NCI-H1417 (cell line): ENCODE measurements at regions not wholly inside any gene's neighbourhood (a gene's known extent, or its start where the extent isn't known, plus 50 kb on each side); places are given as distances from the start of the nearest gene placed in this dataset.

Experiments
- DNase-seq, 3 experiments: peaks; one replicate each; lab custom pipeline; 2025; lab: John Stamatoyannopoulos, UW

GRCh38 chr6:119655124-119655523 is 305.6 kb upstream of the MAN1A1 start:
- DNase-seq = no peak

- no peak for DNase-seq
Observed at GRCh38 chr6:119653329-119653728, 303.8 kb upstream of the MAN1A1 start.

DNA sequence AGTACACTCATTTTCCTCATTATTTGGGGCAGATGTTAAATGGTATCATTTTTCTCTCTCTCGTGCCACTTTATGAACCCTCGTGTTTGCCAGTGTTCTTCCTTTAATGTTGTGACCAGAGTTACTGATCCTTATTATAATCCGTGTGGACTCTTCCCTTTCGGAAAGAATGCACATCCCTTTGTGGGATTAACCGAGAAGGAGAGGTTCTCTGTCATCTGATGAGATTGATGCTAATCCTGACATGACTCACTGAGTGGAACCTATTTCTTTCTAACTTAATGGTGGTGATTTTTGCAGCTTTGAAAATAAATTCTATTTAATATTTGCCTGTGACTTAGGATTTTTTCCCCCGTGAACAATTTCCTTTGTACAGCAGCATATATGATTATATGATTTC is 300.0 kb upstream of the MAN1A1 start:
- no peak for DNase-seq

GRCh38 chr6:119647309-119647708 is 297.7 kb upstream of the MAN1A1 start:
- DNase-seq = no peak

- DNase-seq = no peak
Observed at GRCh38 chr6:119643876-119644275, 294.3 kb upstream of the MAN1A1 start.

DNA sequence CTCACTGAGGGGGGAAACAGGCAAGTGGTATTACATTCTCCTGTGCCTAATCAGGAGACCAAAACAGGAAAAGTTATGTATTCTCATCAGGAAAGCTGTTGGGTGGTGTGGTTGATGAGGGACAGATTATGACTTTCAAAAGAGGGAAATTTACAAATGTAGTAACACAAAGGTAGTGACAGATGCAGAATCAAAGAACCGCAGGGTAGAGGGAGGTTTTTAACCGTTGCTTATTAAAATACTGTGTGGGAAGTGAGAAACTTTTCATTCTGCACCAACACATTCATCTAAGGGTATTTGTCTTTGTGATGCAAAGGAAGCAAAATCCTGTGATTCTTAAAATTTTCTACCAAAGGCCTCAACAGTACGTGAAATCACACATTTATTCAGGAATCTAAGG is 288.2 kb upstream of the MAN1A1 start:
- DNase-seq = no peak

GRCh38 chr6:119636060-119636459 is 286.5 kb upstream of the MAN1A1 start:
- no peak for DNase-seq

- DNase-seq = no peak
Observed at GRCh38 chr6:119633461-119633860, 283.9 kb upstream of the MAN1A1 start.

GRCh38 chr6:119630561-119631192 is 281.1 kb upstream of the MAN1A1 start:
- DNase-seq = no peak

GRCh38 chr6:119628691-119629594 is 279.4 kb upstream of the MAN1A1 start:
- no peak for DNase-seq

GRCh38 chr6:119627908-119628669 is 278.5 kb upstream of the MAN1A1 start:
- peak in 1 of 3 experiments; percentile 3 for DNase-seq

- DNase-seq = no peak
Observed at GRCh38 chr6:119626884-119627619, 277.5 kb upstream of the MAN1A1 start.

DNA sequence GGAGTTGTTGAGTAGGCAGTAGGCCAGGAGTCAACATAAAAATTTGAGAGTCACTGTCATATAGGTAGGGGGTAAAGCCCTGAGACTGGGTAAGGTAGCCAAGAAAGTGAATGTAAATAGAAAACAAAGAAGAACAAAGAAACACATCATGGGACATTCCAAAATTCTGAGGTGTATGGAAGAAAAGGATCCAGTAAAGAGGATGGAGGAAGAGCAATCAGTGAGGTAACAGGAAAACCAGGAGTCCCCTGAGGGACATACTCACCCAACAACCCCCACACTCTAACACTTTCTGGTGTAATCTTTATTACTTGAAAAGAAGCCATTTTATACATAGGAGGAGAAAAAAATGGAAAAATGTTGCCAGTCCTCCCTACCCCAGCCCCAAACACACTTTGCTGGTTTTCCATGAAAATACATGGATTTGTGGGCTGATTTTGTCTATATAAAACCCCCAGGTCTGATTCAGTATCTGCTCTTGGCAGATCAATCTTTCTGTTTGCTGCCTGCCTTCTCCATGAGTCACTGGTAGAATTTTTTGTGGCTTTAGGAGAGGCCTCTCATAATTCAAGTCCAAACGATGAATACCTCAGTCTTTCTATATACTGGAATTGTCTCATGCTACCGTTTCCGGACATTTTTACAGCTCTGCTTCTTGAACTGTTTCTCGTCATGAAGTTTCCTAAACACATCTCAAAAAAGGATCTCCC is 271.4 kb upstream of the MAN1A1 start:
- no peak for DNase-seq

DNA sequence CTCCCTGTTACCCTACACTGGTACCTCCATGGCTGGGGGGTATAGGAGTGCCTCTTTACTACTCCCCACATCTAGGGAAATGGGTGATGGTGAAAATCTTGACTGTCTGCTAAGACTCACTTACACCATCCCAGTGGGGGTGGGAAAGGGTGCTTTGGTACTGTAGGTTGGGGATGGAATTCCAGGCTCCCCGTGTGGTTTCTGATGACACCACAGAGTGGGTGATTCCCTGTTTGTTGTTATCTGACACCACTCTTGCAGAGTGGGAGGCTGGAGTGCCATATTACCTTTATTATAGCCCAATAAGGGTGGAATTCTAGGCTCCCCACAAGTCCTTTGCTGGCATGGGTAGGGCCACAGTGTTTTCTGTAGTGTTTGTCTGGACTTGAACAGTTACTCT is 264.6 kb upstream of the MAN1A1 start:
- no peak for DNase-seq

GRCh38 chr6:119612911-119613381 is 263.4 kb upstream of the MAN1A1 start:
- DNase-seq = no peak

DNA sequence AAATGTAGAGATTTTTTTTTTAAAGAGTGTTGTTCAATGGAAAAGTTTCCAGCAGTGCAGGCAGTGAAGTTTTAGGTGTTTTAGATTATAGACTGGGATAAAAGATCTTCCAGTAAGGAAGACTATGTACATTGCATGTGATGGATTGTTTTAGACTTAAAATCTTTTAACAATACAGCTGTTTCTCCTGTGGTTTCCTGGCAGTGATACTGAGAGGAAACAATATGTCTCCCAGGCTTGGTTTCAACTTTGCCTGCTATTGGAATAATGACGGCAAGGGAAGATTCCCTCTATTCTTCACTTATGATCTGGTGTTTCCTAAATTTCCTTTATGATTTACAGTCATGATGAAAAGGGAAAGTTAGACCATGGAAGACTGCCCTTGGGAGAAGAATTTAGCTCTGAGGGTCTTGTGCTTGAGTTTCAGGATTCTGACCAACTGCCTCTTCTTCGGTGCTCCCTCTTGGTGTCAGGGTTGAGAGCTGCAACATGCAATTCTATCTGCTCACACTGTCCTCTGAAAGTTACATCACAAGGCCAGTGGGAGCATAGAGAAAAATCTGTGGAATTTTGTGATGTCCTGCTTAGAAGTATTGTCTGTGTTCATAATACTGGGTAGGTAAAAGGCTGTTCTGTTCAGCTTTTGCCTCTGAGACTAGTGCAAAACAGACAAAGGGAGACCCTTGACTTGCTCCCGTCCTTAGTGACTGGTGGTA is 262.8 kb upstream of the MAN1A1 start:
- no peak for DNase-seq

GRCh38 chr6:119610754-119611153 is 261.2 kb upstream of the MAN1A1 start:
- DNase-seq = no peak

GRCh38 chr6:119610265-119610664 is 260.7 kb upstream of the MAN1A1 start:
- DNase-seq = no peak

DNA sequence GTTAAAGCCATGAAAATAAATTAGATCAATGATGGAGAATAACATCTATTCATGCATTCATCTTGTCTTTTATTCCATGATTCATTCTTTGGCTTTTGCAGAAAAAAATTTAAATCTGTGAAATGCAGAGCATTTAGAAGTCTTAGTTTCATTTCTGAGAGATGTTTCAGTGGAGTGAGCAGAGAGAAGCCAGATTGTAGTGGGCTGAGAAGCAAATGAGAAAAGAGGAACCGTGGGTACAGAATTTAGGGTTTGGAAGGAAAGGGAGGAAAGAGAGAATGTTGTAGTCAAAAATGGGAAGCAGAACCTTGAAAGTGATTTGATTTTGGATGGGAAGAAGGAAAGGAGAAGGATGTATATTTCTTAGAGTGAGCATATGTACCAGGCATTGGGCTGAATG is 260.3 kb upstream of the MAN1A1 start:
- DNase-seq = no peak

DNA sequence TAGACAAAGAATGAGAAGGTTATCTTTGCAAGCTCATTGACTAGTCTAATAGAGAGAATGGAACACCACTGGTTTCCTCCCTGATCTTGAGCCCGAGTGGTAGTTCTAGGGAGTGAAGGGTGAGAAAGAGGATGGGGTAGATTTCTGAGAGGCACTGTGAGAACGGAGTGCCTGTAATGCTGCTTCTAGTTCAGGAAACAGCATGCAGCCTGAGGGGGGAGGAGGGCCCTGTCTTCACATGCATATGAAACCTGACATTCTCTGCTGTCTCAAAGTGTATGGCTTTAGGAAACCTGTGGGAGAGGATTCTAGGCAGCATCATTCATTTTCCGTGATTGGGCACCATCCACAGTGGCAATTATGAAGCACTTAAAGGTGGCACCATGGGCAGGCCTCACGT is 259.4 kb upstream of the MAN1A1 start:
- DNase-seq = no peak

DNA sequence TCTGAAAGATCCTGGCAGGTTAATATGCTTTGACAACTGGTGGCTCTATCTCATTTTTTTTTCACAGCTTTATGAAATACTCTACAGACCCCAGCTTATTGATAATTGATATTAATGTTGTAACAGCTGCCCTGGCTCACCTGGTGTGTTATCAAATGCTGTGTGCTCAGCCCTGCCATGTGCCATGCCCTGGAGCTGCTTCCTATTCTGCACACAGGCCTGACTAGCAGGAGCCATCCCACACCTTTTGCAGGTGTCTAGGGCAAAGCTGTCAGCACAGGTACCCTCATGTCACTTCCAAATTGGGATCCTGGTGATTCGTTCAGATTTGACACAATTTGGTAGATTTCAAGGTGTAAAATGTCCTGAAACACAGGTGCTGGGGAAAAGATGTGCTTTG is 254.6 kb upstream of the MAN1A1 start:
- peak in 1 of 3 experiments; percentile 52 for DNase-seq
